ENCODE measurements at regions not wholly inside any gene's neighbourhood (a gene's known extent, or its start where the extent isn't known, plus 50 kb on each side); places are given as distances from the start of the nearest gene placed in this dataset.

DNA sequence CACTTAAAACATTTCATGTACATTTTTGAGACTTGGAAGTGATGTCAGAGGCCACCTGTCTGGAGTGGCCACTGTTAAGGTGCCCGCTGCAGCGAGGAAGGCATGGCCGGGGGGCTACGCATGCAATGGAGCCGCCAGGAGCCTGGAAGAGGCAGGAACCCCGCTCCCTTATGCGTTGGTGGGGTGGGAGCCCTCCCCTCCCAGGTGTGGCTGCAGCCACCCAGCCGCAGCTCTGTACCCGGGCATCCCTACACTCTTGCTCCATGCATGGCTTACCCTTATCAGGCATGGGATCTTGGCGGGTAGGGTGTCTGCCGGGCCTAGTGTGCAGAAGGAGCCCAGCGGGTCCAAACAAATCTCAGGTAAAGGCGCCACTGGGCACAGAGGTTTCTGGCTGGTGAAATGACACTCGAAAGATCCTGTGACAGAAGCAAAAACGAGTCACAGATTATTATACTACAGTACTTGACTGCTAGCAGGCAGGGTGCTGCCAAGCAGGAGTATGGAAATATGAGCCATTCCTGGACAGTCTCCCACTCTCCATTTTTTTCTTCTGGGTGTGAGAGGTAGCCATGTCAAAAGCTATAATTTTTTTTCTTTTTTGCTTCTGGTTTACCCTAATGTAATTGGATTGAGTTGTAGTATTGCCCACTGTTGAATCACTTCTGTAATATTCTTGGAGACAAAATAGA, 1606.3 kb upstream of the MIR17HG start:
- Histone ChIP-seq H3K4me1 (ENCODE audit: control insufficient read depth, insufficient read depth, low read length) (no peaks in the 10 kb centered on the region), H3K9ac (ENCODE audit: low read depth, low read length) (no peak overlapping the region), H3K9me3 (ENCODE audit: control insufficient read depth, insufficient read depth, low read length) (no peaks in the 10 kb centered on the region), H3K36me3 (ENCODE audit: control insufficient read depth, insufficient read depth, low read length) (no peaks in the 10 kb centered on the region), H3K4me3 (ENCODE audit: low read depth, low read length) (no peak overlapping the region), H3K27me3 (ENCODE audit: control insufficient read depth, insufficient read depth, low read length) (no peaks in the 10 kb centered on the region)

DNA sequence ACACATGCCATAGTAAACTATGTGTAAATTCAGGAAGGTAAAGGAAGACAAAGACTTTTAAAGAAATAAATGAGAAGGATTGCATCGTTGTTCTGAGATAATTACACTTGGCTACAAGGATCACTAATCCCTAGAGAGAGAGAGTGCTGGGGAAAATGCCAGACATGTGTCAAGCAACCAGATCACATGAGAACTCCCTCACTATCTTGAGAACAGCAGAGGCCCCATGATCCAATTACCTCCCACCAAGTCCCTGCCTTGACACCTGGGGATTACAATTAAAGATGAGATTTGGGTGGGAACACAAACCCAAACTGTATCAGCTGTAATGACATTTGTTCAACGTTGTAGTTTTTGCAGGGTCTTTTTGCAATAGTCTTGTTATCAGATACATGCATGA, 1600.9 kb upstream of the MIR17HG start:
- H3K27me3 ChIP-seq (ENCODE audit: control insufficient read depth, insufficient read depth, low read length), result no peaks in the 10 kb centered on the region
- H3K36me3 ChIP-seq (ENCODE audit: control insufficient read depth, insufficient read depth, low read length), result no peaks in the 10 kb centered on the region

DNA sequence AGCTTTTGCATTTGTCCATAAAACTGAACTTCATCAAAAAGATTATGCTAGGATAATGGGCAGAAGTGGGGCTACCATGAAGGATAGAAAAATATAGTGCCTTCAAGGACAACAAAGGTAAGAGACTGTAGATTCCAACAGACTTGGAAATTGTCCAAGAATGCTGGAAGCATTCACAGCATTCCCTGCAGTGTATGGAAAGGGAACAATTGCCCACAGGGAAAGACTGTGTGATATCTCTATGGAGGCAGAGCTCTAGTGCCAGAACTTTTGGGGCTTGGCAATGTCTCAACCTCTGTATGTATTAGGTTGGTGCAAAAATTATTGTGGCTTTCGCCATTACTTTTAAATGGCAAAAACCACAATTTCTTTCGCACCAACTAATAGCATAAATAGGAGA, 1598.8 kb upstream of the MIR17HG start:
- H3K4me3 ChIP-seq (ENCODE audit: low read depth, low read length), result no peak overlapping the region
- no peaks in the 10 kb centered on the region for H3K4me1 ChIP-seq (ENCODE audit: control insufficient read depth, insufficient read depth, low read length)
- H3K9me3 ChIP-seq (ENCODE audit: control insufficient read depth, insufficient read depth, low read length), result no peaks in the 10 kb centered on the region
- H3K9ac ChIP-seq (ENCODE audit: low read depth, low read length), result no peak overlapping the region
- H3K36me3 ChIP-seq (ENCODE audit: control insufficient read depth, insufficient read depth, low read length), result no peaks in the 10 kb centered on the region
- no peaks in the 10 kb centered on the region for H3K27me3 ChIP-seq (ENCODE audit: control insufficient read depth, insufficient read depth, low read length)

More for the DNA sequence above, 1600.9 kb upstream of the MIR17HG start:
- Histone ChIP-seq H3K9me3 (ENCODE audit: control insufficient read depth, insufficient read depth, low read length) (no peaks in the 10 kb centered on the region), H3K4me1 (ENCODE audit: control insufficient read depth, insufficient read depth, low read length) (no peaks in the 10 kb centered on the region), H3K4me3 (ENCODE audit: low read depth, low read length) (no peak overlapping the region), H3K9ac (ENCODE audit: low read depth, low read length) (no peak overlapping the region)

DNA sequence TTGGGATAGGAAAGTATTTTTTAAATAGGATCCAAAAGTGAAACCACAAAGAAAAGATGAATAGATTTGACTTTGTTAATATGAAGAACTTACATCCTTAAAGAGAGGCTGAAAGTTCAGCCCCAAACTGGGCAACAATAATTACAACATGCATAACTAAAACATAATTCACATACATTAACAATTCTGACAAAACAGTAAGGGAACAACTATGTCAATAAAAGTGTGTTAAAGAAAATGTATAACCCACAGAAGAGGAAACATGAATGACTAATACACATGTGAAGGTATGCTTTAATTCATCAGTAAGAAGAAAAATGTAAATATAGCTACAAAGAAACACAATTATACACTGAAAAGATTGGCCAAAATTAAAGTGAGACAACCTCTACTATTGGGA, 1597.6 kb upstream of the MIR17HG start:
- H3K4me3 ChIP-seq (ENCODE audit: low read depth, low read length), result no peak overlapping the region
- no peak overlapping the region for H3K9ac ChIP-seq (ENCODE audit: low read depth, low read length)
- H3K4me1 ChIP-seq (ENCODE audit: control insufficient read depth, insufficient read depth, low read length), result no peaks in the 10 kb centered on the region
- no peaks in the 10 kb centered on the region for H3K27me3 ChIP-seq (ENCODE audit: control insufficient read depth, insufficient read depth, low read length)
- H3K36me3 ChIP-seq (ENCODE audit: control insufficient read depth, insufficient read depth, low read length), result no peaks in the 10 kb centered on the region
- no peaks in the 10 kb centered on the region for H3K9me3 ChIP-seq (ENCODE audit: control insufficient read depth, insufficient read depth, low read length)

DNA sequence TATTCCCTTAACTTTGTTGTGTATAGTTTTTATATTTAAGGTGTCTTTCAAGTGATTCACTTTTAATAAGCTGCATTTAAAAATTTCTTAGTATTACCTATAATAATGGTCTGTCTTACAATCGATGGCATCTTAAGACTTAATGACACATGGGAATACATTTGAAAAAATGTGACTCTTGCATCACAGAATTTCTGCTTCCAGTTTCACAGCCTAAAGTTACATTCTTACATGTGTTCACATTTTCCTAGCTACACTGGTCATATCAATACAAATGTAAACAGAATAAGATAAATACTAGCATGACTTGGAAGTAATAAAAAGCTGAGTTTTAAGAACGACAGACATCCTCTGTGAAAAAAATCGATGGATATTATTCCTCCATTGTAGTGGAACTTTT, 1597.1 kb upstream of the MIR17HG start:
- H3K4me1 ChIP-seq (ENCODE audit: control insufficient read depth, insufficient read depth, low read length), result no peaks in the 10 kb centered on the region
- no peaks in the 10 kb centered on the region for H3K27me3 ChIP-seq (ENCODE audit: control insufficient read depth, insufficient read depth, low read length)
- H3K4me3 ChIP-seq (ENCODE audit: low read depth, low read length), result no peak overlapping the region
- H3K36me3 ChIP-seq (ENCODE audit: control insufficient read depth, insufficient read depth, low read length), result no peaks in the 10 kb centered on the region
- no peaks in the 10 kb centered on the region for H3K9me3 ChIP-seq (ENCODE audit: control insufficient read depth, insufficient read depth, low read length)
- H3K9ac ChIP-seq (ENCODE audit: low read depth, low read length), result no peak overlapping the region

DNA sequence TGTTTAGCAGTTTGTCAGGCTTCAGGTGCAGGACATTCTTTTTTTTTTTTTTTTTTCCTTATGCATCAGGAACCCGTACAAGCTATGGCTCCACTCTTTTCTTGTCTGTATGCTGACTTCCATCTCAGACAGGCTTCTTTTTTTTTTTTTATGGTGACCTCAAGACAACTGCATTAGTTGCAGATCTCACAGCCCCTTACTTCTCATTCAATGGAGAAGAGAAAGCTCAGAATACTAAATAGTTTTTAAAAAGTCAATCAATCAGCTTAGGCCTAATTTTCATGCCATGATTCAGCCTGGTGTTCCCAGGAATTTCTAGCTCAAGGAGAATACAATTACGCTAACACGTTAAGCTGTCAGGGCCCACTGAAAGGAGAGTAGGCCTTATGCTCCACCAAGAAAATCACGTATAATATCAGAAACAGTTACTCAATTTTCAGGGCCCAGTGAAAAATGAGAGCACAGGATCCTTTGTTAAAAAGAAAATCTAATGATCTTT, 1596.0 kb upstream of the MIR17HG start:
- no peaks in the 10 kb centered on the region for H3K27me3 ChIP-seq (ENCODE audit: control insufficient read depth, insufficient read depth, low read length)
- H3K36me3 ChIP-seq (ENCODE audit: control insufficient read depth, insufficient read depth, low read length), result no peaks in the 10 kb centered on the region
- H3K9ac ChIP-seq (ENCODE audit: low read depth, low read length), result no peak overlapping the region
- no peak overlapping the region for H3K4me3 ChIP-seq (ENCODE audit: low read depth, low read length)
- peaks cover 4% of the 10 kb centered on the region for H3K9me3 ChIP-seq (ENCODE audit: control insufficient read depth, insufficient read depth, low read length)
- H3K4me1 ChIP-seq (ENCODE audit: control insufficient read depth, insufficient read depth, low read length), result no peaks in the 10 kb centered on the region

- H3K36me3 ChIP-seq (ENCODE audit: control insufficient read depth, insufficient read depth, low read length), result no peaks in the 10 kb centered on the region
- H3K9me3 ChIP-seq (ENCODE audit: control insufficient read depth, insufficient read depth, low read length), result peaks cover 4% of the 10 kb centered on the region
- no peak overlapping the region for H3K9ac ChIP-seq (ENCODE audit: low read depth, low read length)
- no peaks in the 10 kb centered on the region for H3K27me3 ChIP-seq (ENCODE audit: control insufficient read depth, insufficient read depth, low read length)
- H3K4me3 ChIP-seq (ENCODE audit: low read depth, low read length), result no peak overlapping the region
- no peaks in the 10 kb centered on the region for H3K4me1 ChIP-seq (ENCODE audit: control insufficient read depth, insufficient read depth, low read length)
These were observed 1595.1 kb upstream of the MIR17HG start for GRCh38 chr13:89752394-89752793.

DNA sequence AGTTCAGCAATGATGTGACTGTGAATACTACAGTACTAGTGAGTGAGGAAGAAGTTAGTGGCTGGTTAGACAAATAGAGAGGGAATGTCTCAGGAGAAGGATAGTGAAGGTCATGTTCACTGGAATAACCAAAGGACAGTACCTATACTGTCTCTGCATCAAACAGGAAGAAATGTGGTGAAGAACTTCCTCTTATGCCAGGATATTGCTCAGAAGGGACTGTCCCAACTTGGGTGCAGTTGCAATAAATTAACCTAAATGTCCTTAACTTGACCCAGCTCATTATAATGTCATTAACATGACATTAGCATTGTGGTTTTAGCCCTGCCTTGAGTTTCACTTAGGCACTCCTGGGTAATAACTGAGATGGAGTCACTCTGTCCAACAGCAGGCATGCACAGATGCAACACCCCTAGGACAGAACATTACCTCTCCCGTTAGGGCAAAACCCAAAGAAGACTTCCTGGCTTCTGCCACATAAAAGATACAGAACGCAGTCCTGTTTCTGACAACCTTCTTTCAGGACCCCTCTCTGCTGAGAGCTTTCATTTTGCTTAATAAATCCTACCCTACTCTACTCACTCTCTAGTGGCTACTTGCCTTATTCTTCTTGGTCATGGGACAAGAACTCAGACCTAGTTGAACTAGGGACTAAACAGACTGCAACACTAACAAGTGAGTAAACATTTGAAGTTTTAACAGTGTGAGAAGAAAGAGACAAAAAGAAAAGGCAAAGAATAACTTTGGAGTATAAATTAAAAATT, 1591.6 kb upstream of the MIR17HG start:
- no peak overlapping the region for H3K9ac ChIP-seq (ENCODE audit: low read depth, low read length)
- peaks cover 4% of the 10 kb centered on the region for H3K9me3 ChIP-seq (ENCODE audit: control insufficient read depth, insufficient read depth, low read length)
- no peak overlapping the region for H3K4me3 ChIP-seq (ENCODE audit: low read depth, low read length)
- H3K27me3 ChIP-seq (ENCODE audit: control insufficient read depth, insufficient read depth, low read length), result no peaks in the 10 kb centered on the region
- H3K36me3 ChIP-seq (ENCODE audit: control insufficient read depth, insufficient read depth, low read length), result no peaks in the 10 kb centered on the region
- H3K4me1 ChIP-seq (ENCODE audit: control insufficient read depth, insufficient read depth, low read length), result no peaks in the 10 kb centered on the region

- Histone ChIP-seq H3K4me1 (ENCODE audit: control insufficient read depth, insufficient read depth, low read length) (no peaks in the 10 kb centered on the region), H3K4me3 (ENCODE audit: low read depth, low read length) (no peak overlapping the region), H3K27me3 (ENCODE audit: control insufficient read depth, insufficient read depth, low read length) (no peaks in the 10 kb centered on the region), H3K9ac (ENCODE audit: low read depth, low read length) (no peak overlapping the region), H3K9me3 (ENCODE audit: control insufficient read depth, insufficient read depth, low read length) (no peaks in the 10 kb centered on the region), H3K36me3 (ENCODE audit: control insufficient read depth, insufficient read depth, low read length) (no peaks in the 10 kb centered on the region)
These were observed 1584.5 kb upstream of the MIR17HG start for GRCh38 chr13:89763005-89763404.

- no peaks in the 10 kb centered on the region for H3K27me3 ChIP-seq (ENCODE audit: control insufficient read depth, insufficient read depth, low read length)
- no peak overlapping the region for H3K9ac ChIP-seq (ENCODE audit: low read depth, low read length)
- H3K4me1 ChIP-seq (ENCODE audit: control insufficient read depth, insufficient read depth, low read length), result no peaks in the 10 kb centered on the region
- H3K9me3 ChIP-seq (ENCODE audit: control insufficient read depth, insufficient read depth, low read length), result no peaks in the 10 kb centered on the region
- H3K36me3 ChIP-seq (ENCODE audit: control insufficient read depth, insufficient read depth, low read length), result no peaks in the 10 kb centered on the region
- no peak overlapping the region for H3K4me3 ChIP-seq (ENCODE audit: low read depth, low read length)
These were observed 1564.2 kb upstream of the MIR17HG start for GRCh38 chr13:89783221-89783755.

- H3K4me3 ChIP-seq (ENCODE audit: low read depth, low read length), result no peak overlapping the region
- H3K36me3 ChIP-seq (ENCODE audit: control insufficient read depth, insufficient read depth, low read length), result no peaks in the 10 kb centered on the region
- H3K27me3 ChIP-seq (ENCODE audit: control insufficient read depth, insufficient read depth, low read length), result no peaks in the 10 kb centered on the region
- H3K4me1 ChIP-seq (ENCODE audit: control insufficient read depth, insufficient read depth, low read length), result no peaks in the 10 kb centered on the region
- no peak overlapping the region for H3K9ac ChIP-seq (ENCODE audit: low read depth, low read length)
- H3K9me3 ChIP-seq (ENCODE audit: control insufficient read depth, insufficient read depth, low read length), result no peaks in the 10 kb centered on the region
These were observed 1563.2 kb upstream of the MIR17HG start for GRCh38 chr13:89784161-89784809.
